GM13977 (cell line): ENCODE measurements at regions not wholly inside any gene's neighbourhood (a gene's known extent, or its start where the extent isn't known, plus 50 kb on each side); places are given as distances from the start of the nearest gene placed in this dataset.
"Not testable (repeated sequence)": the region's sequence is repeated elsewhere in the genome, so short reads cannot be mapped to it uniquely, and the experiment has no call there.

Experiments used
- DNase-seq: peaks from one replicate; pipeline ENCODE4 v3.0.0; 2012; ENCODE audit warnings: low spot score
- CTCF ChIP-seq: IDR thresholded peaks from 2 replicates; pipeline ENCODE4 v1.5.1; 2012; ENCODE audit warnings: mild to moderate bottlenecking, control low read depth; ENCODE audit not compliant: insufficient read depth; ENCODE audit errors: extremely low read depth, missing control alignments
- in situ Hi-C: fragments of 300-500 bp; cut with MboI; formaldehyde crosslinking; loops from one replicate; pipeline ENCODE4 v1.12.0; 2022; ENCODE audit warnings: low sequenced_read_pairs, low pct_unique_long_range_greater_than_20kb, mixed read lengths, inconsistent platforms; ENCODE audit not compliant: unreplicated experiment

- TF ChIP-seq CTCF: no peak
- no peak for DNase-seq
- in situ Hi-C loops: no loop called here
Observed at GRCh38 chr2:161070693-161071479, 89.3 kb upstream of the TANK start.

- DNase-seq, in situ Hi-C loops: not testable (repeated sequence)
Observed at GRCh38 chr2:161072436-161072835, 87.8 kb upstream of the TANK start.

- no peak for TF ChIP-seq CTCF
- in situ Hi-C loops: no loop called here
- no peak for DNase-seq
Observed at GRCh38 chr2:161075701-161076100, 84.5 kb upstream of the TANK start.

- in situ Hi-C loops: no loop called here
- TF ChIP-seq CTCF: no peak
- no peak for DNase-seq
Observed at GRCh38 chr2:161076936-161077335, 83.3 kb upstream of the TANK start.

- peak; percentile 15 for DNase-seq
- TF ChIP-seq CTCF: no peak
- in situ Hi-C loops: no loop called here
Observed at GRCh38 chr2:161077367-161078210, 82.6 kb upstream of the TANK start.

GRCh38 chr2:161078211-161078539 lies 82.1 kb upstream of the TANK start:
- DNase-seq: no peak
- no peak for TF ChIP-seq CTCF
- in situ Hi-C loops: no loop called here

GRCh38 chr2:161085149-161085548 lies 75.1 kb upstream of the TANK start:
- no peak for TF ChIP-seq CTCF
- in situ Hi-C loops: no loop called here
- DNase-seq: no peak
